ENCODE measurements at regions not wholly inside any gene's neighbourhood (a gene's known extent, or its start where the extent isn't known, plus 50 kb on each side); places are given as distances from the start of the nearest gene placed in this dataset.
A peak's percentile ranks its signal among the peaks of the same experiment; 100 is the strongest.
"Not testable (repeated sequence)": the region's sequence is repeated elsewhere in the genome, so short reads cannot be mapped to it uniquely, and the experiment has no call there.

DNA sequence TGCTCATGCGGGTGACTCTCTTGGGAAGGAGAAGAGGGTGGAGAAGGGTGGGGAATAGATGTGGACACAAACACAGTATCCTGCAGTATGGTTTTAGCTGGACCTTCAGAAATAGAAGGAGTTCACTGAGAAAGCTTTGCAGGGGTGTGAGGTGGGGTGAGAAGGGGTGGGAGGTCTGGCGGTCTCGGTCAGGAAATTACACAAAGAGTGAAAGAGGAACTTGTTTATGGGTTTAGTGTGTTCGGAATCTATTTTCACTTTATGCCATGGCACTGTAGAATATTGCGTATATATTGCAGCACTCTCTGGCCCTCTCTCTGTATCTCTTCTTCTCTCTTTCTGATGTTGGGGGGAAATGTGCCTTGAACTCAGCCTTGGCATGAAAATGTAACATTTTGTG is 148.2 kb upstream of the GOT2 start:
- no peak for DNase-seq (ENCODE audit: low read depth in 2 of 2)

- DNase-seq (ENCODE audit: low read depth in 2 of 2), result not testable (repeated sequence)
Measured at GRCh38 chr16:58878641-58879040, 144.5 kb upstream of the GOT2 start.

DNA sequence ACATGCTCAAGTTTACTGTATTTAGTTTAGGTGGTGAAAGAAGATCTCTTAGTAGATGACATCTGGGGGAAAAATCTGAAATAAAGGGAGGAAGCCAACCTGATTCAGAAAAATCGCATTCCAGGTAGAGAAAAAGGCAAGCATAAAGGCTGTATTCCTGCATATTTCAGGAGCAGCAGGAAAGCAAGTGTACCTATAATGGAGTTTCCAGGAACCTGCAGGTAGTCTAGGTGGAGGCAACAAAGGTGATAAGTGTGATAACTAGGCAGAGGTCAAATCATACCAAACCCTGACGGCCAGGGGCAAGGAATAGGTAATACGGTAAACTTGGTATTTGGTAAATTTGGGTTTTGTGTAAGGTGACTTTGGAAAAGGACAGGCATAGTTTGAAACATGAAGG is 132.8 kb upstream of the GOT2 start:
- no peak for DNase-seq (ENCODE audit: low read depth in 2 of 2)

DNA sequence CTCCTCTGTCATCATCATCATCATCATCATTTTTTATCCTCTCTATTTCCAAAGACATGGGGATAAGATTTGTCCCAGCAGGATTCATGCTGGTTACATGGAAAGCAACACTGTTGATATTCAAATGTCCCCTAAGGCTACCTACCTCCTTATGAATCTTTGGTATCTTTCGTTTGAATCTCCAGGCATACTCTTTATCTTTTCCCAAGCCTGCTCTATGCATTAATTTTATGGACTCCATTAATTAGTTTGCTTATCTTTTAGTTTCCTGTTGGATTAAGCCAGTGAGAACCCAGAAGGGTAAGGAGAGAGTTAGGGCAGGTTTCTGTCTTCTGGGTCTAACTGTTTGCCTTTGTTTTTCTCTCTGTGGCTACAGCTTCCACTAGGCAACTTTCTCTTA is 129.6 kb upstream of the GOT2 start:
- no peak for DNase-seq (ENCODE audit: low read depth in 2 of 2)

GRCh38 chr16:58863042-58863441 is 128.9 kb upstream of the GOT2 start:
- no peak for DNase-seq (ENCODE audit: low read depth in 2 of 2)

GRCh38 chr16:58862334-58863021 is 128.4 kb upstream of the GOT2 start:
- DNase-seq (ENCODE audit: low read depth in 2 of 2), result no peak

- no peak for DNase-seq (ENCODE audit: low read depth in 2 of 2)
Measured at GRCh38 chr16:58859958-58860669, 126.0 kb upstream of the GOT2 start.

GRCh38 chr16:58858577-58858976 is 124.5 kb upstream of the GOT2 start:
- not testable (repeated sequence) for DNase-seq (ENCODE audit: low read depth in 2 of 2)

DNA sequence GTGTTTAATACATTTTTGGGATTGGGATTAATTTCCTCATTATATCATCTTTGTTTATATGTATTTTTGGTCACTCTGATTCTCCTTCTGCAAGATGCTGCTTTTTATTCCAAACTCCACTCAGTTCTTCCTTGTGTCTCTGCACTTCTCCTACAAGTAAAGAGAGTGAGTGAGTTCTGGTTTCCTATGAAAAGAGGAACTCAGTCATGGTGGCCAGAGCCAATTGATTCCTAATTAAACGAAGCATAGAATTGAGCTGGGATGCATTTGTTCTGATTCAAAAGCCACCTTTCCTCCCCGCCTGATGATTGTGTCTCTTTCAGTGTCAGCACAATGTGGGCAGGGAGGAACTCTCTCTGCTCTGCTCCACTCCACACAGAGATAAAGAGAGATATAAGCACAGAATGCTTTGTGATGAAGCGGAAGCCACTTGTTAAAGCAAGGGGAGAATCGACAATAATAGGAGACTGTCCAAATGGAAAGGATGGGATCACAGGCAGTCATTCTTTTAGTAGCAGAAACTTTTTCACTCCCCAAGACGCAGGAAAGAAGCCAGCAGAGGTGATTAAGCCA is 121.3 kb upstream of the GOT2 start:
- DNase-seq (ENCODE audit: low read depth in 2 of 2), result no peak

DNA sequence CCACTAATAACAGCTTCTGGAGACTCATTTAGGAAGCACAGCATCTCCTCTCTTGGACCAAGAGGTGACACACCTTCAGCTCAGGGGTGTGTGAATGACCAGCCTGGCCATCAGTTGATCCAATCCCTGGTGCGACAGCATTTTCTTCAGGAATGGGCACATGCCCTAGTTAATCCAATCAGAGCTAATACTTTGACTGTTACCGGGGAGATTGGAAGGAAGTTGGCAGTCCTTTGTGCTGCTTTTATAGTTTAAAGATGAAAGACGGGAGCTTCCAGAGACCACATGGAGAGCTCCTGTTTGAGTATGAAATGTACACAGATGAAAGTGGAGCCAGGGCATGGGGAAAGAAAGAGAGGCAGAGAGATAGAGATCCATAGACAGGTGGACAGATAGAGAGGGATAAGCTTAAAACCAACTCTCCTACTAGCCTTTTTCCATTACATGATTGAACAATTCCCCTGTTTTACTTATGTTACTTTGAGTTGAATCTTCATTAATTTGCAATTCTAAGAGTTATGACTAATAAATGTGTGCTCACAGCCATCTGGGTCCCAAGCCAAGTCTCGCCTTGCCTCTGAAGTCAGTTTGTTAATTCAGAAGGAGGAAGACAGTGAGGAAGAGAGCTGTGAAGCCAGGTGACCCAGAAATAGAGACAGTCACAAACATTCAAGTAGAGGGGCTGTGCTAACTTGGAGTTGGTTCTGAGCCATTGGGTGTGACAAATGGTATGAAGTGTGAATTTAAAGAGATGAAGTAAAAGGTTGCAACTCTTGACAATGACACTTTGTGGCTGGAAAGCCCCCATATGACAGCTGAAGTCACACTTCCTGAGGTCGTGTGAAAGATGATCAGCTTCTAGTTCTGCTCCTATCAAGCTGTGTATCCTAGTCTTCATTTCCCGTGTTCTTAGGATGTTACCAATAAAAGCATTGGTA is 120.0 kb upstream of the GOT2 start:
- no peak for DNase-seq (ENCODE audit: low read depth in 2 of 2)

GRCh38 chr16:58850678-58851020 is 116.5 kb upstream of the GOT2 start:
- no peak for DNase-seq (ENCODE audit: low read depth in 2 of 2)

GRCh38 chr16:58850019-58850677 is 116.0 kb upstream of the GOT2 start:
- DNase-seq (ENCODE audit: low read depth in 2 of 2), result no peak

DNA sequence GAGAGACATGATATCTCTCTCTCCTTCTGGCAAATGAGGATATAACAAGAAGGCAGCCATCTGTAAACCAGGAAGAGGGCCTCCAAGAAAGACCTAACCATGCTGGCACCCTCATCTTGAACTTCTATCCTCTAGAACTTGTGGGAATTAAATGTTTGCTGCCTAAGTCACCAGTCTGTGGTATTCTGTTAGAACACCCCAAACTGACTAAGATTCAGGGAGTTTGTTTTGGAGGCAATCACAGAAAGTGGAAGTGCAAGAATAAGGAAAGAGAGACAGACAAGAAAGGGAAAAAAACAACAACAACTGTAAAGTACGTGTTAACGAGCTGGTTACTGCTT is 114.5 kb upstream of the GOT2 start:
- DNase-seq (ENCODE audit: low read depth in 2 of 2), result no peak

DNA sequence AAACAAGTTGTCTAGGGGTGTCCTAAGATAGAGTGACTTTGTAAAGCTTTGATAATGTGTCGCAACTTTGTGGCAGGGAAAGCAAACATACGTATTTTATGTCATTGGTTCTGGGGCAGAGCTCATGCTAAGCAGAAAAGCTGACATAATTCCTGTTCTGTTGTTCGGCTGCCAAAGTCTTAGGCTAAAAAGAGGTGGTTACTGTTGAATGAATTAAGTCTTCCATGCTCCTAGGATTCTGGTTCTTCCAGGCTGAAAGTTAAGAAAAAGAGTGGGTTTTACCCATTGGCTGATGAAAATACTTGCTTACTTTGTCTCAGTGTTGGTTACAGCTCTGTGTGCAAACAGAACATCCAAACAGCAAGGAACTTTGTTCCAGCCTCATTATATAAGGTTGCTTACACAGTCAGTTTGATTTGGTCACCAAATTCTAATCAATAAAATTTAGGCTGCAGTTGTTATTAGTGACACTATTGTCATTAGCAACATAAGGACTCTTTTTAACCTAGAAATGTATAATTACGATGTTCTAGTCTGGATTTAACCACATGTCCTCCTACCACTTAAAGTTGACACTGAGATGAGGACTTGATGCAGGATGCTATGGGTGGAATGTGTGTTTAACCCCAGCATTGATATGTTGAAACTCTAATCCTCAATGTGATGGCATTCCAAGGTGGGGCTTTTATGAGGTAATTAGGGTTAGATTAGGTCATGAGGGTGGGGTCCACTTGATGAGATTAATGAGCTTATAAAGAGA is 114.0 kb upstream of the GOT2 start:
- DNase-seq (ENCODE audit: low read depth in 2 of 2), result no peak

- DNase-seq (ENCODE audit: low read depth in 2 of 2), result not testable (repeated sequence)
Measured at GRCh38 chr16:58846226-58846625, 112.1 kb upstream of the GOT2 start.

DNA sequence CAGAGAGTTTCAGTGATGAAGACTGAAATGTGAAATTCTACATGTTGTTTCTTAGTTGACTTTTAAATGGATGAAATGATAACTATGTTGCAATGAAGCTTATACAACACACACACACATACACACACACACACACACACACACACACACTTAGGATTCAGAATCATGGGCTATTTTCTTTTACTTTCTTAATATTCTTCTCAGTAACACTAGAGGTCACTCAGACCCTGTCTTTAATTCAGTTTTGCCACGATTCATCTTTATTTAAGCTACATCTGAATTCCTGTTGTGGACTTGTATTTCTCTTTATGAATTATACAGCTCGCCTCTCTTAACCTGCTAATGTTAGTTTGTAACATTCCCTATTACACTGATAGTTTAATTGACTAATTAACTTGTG is 109.6 kb upstream of the GOT2 start:
- DNase-seq (ENCODE audit: low read depth in 2 of 2), result peak; percentile 13 to 16

- no peak for DNase-seq (ENCODE audit: low read depth in 2 of 2)
Measured at GRCh38 chr16:58842746-58843145, 108.6 kb upstream of the GOT2 start.

GRCh38 chr16:58842156-58842555 is 108.0 kb upstream of the GOT2 start:
- no peak for DNase-seq (ENCODE audit: low read depth in 2 of 2)

DNA sequence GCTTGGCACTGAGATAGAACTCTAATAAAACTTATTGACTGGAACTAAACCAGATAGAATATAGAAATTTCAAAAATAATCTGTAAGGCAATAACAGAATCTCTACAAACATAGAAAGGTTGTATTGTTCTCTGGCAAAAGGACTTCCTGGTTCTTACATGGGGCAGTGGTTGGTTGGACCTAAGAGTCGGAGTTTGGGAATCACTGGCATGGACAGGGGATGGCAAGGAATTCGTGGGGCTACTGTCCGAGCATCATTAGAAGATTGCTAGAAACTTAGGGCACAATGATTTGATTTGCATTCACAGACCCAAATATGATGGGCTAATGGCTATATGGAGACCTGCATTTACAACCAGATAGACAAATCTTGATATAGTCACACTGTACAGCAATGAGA is 103.8 kb upstream of the GOT2 start:
- no peak for DNase-seq (ENCODE audit: low read depth in 2 of 2)

DNA sequence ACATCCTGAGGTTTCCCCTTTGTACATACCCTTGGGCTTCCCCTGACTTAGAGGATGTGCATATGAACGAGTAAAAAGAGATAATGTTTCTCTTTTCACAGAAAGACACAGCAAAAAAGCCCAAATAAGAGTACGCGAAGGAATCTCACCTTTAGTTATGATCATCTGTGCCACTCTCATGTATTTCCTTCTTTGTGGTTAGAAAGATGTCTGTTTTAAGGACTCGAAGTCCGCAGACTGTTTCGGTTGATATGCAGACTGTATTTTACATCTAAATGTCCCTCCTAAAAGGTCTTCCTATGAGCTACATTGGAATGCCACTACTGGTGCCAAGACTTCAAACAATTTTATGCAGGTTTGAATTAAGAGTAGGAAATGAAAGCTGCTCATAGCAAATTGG is 102.3 kb upstream of the GOT2 start:
- DNase-seq (ENCODE audit: low read depth in 2 of 2), result no peak

- no peak for DNase-seq (ENCODE audit: low read depth in 2 of 2)
Measured at GRCh38 chr16:58832386-58832895, 98.3 kb upstream of the GOT2 start.

Data from fibroblast of skin of left biceps (primary cell).